NCI-H2196 (cell line): ENCODE measurements at regions not wholly inside any gene's neighbourhood (a gene's known extent, or its start where the extent isn't known, plus 50 kb on each side); places are given as distances from the start of the nearest gene placed in this dataset.
"Not testable (repeated sequence)": the region's sequence is repeated elsewhere in the genome, so short reads cannot be mapped to it uniquely, and the experiment has no call there.

ENCODE experiments used
- DNase-seq: peaks from one replicate; lab custom pipeline; 2025; ENCODE audit not compliant: unreplicated experiment; lab: John Stamatoyannopoulos, UW

DNA sequence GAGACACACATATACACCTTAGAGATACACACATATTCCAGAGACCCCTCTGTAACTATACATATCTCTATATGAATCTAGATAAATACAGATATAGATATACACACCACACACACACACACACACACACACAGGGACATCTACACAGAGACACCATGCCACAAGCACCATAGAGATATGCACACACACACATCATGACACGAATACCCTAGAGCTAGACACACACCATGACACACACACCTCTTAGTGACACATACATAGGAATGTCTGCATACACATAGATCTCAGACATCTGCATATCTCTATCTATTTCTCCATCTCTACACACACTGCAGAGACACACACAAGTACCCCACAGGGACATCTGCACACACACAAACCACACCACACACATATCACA is 270.0 kb downstream of the CYRIA start:
- no peak for DNase-seq

DNA sequence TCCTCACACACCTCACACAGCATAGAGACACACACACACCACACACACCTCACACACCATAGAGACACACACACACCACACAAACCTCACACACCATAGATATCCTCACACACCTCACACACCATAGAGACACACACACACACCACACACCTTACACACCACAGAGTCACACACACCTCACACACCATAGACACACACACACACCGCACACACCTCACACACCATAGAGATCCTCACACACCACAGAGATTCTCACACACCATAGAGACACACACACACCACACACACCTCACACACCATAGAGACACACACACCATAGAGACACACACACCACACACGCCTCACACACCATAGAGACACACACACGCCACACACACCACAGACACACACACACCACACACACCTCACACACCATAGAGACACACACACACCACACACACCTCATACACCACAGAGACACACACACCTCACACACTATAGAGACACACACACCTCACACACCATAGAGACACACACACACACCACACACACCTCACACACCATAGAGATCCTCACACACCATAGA is 270.6 kb downstream of the CYRIA start:
- DNase-seq: no peak

DNA sequence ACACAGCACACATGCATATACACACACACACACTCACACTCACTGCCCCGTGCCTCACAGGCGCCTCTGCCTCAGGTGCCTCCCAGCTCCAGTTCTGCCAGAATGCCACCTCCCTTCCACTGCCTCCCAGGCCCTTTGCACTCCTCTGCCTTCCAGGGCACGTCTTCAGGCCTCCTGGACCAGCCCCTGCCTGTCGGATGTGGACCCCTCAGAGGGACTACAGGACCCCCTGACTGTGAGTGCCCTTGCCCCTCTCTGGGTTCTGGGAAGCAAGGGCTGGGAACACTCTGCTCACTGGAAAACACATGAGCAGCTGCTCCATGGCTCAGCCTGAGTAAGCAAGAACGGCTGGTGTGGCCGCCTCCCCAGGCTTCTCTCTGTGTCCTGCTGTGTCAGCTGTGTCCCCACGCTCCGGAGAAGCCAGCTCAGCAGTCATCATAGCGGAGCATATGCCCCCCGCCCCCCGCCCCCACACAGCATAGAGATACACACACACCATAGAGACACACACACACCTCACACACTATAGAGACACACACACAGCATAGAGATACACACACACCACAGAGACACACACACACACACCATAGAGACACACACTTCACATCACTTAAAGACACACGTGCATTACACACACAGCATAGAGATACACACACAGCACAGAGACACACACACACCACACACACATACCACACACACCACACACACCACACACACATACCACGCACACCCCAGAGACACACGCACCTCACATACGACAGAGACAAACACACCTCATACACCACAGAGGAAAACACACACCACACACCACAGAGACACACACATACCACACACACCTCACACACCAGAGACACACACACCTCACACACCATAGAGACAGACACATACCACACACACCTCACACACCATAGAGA is 271.3 kb downstream of the CYRIA start:
- no peak for DNase-seq

DNA sequence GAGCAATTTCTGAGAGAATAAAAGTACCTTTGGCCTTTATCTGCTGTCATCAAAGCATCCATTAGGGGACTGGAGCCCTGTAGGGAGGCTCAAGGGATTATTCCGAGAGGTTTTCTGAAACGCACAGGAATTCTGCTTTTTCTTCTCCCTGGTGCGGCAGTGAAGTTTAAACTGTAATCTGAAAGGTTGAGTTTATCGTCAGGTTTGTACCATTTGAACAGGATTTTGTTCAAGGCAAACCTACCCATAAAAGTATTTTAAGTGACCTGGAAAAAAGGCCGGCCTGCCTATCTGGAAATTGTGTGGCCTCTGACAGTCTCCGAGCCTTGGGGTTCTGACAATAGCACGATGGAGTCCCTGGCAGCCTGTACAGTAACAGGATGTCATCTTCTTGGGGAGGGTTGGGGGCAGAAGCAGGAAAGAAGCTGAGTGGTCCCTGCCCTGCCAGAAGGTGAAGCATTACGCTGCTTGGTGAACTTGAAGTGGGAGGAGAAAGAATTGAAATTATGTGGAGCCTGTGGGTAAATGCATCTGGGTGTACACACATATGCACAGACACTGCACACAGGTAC is 272.0 kb downstream of the CYRIA start:
- DNase-seq: no peak

DNA sequence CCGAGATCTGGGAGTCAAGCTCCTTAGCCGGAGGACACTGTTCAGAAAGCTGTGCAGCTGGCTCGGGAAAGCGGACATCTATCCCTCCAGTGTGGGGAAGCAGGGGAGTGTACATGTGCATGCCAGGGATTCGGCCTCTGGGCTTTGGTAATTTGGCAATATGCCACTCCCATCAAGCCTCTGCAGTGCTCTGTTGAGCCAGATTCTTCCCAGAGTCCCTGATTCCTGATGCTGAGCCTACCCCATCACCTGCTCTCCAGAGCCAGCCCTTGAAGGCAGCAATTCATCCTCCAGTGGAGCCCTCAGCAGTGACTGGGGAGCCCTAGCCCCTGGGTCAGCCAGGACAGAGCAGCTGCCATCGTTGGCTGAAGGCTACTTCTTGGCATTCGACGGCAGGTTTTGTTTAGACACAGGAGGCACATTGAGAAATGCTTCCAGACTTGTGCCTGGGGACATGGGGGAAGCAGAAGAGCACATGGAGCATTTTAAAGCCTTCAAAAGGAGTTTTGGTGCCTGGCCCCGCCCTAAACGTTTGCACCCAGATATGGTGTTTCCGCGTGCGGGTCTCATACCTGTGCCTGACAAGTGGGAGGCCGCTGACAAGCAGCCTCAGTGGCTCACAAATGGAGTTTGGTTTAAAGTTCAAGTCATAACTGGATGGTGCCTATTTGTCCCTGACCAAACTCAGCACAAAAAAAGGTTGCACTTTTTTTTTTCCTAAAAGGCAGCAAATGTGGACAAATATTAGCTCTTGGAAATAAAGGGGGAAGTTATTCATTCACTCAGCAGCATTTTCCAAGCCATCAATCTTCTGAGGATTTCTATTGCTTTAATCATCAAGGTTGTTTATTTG is 272.8 kb downstream of the CYRIA start:
- no peak for DNase-seq

DNA sequence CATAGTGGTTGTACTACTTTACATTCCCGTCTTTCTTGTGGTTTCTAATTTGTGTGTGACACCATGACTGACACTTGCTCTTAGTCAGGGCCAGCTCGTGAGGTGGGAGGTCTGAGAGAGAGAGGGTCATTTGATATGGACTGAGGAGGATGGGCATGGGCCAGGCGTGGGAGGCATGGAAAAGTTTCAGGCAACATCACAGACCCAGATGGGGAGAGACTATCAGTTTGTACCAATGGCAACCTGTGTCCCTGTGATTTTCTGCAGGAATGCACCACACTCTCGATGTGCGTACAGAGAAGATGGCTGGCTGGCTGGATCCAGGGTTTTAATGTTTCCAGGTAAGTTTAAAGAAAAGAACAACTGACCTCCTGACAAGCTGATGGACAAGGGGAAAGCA is 273.6 kb downstream of the CYRIA start:
- DNase-seq: no peak

DNA sequence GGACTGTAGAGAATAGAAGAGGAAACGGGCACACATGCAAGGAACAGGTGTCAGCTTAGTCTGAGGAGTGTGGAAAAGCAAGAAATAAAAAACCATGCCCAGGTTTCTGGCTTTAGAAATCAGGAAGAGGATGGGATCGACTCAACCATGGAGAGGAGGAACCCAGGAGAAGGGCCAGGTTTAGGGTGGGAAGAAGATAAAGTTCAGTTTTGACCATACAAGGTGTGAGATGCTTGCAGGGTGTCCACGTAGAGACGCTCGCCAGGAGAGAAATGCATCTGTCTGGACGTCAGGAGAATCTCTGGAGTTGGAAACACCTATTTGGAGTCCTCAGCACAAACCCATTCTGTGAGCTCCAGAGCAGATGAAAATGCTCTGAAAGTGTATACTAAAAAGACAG is 275.1 kb downstream of the CYRIA start:
- DNase-seq: no peak

DNA sequence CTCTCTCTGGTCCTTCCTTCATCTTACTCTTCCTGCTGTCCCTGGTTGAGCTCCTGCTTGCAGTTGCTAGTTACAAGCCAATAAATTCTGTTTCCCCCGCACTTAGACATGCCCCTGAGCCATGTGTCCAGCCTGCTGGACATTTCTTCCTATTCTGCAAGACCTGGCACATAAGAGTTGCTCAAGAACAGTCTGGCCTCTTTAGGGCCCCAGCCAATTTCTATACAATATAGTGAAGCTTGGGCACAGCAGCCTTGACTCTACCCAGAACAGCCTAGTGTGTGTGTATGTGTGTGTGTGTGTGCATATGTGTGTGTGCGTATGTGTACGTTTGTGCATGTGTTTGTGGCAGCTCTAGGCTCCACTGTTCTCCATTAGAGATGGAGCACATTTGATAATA is 276.0 kb downstream of the CYRIA start:
- DNase-seq: no peak

DNA sequence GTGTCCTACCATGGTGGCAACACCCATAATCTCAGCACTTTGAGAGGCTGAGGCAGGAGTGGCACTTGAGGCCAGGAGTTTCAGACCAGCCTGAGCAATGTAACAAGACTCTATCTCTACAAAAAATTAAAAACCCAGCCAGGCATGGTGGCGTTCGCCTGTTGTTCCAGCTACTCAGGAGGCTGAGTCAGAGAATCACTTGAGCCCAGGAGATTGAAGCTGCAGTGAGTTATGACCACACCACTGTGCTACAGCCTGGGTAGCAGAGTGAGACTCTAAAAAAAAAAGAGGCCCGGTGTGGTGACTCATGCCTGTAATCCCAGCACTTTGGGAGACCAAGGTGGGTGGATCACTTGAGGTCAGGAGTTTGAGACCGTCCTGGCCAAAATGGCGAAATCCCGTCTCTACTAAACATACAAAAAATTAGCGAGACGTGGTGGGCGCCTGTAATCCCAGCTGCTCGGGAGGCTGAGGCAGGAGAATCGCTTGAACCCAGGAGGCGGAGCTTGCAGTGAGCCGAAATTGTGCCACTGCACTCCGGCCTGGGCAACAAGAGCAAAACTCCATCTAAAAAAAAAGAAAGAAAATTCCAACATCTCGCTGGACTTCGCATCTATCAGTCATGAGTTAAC is 277.3 kb downstream of the CYRIA start:
- DNase-seq: not testable (repeated sequence)

DNA sequence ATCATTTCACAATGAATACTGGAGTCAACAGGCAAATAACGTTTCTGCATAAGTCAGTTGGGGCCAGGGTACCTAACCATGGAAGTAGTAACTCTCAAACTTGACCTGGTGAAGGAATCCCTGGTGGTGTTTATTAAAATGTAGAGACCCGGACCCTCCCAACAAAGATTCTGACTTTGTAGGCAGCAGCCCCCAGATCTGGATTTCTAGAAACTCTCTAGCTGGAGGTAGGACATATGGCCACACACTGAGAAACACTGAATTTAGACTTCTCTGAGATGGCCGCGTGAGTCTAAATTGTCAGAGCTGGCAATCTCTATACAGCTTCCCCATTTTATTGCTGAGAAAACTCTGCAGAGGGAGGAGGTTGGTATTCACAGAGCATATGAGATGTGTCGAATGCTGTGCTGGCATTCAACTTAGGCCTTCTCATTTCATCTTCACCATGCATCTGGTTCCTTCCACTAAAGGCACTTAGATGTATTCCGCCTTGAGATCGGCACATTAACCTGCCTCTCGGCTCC is 278.1 kb downstream of the CYRIA start:
- no peak for DNase-seq

DNA sequence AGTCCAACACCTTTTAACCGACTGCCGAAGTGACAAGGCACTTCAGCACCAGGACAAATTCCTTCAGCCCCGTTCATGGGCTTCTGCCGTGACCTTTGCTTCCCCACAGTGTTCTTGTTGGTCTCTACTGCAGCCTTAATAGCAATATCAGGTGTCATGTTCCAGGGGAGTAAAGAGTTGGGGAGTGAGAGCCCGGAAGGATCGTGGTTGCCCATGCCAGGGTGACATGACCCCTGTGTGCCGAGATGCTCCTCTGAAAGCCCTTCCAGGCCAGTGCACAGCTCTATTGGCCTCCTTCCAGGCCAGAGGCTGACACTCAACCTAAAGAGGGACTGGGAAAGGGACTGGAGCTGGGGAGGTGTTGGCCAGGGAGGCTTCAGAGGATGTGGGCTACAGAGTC is 279.2 kb downstream of the CYRIA start:
- DNase-seq: no peak

DNA sequence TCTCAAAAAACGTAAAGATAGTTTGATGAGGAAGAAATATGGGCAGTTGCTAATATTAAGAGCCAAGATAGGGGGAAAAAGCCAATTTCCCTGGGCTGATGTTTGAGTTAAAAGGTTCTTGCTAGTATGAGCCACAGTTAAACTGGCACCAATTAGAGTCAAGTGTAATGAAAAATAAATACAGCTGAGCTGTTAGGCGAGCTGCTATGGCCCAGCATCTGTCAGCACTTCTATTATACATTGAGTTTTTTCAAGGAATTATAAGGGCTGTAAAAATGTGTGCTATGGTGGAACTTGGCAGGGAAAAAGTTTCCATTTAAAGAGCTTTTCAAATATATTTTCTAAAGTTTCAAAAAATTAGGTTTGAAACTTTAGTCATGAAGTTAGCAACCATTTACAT is 279.6 kb downstream of the CYRIA start:
- no peak for DNase-seq

DNA sequence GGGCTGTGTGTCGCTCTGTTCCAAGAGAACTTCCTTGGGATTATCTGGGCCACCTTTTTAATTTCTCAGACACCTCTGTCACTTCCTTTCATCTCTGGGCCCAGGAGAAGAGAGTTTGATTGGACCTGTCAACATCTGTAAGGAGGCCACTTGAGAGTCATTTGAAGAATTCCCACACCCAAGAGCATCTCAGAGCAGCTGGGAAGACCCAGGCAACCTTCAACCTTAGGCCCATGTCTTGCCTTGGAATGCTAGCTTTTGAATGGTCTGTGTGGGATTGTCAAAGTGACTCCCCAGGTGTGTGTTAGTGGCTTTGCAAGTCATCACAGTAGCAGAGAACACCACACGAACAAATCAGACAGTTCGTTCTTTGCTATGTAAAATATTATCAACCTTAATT is 280.3 kb downstream of the CYRIA start:
- no peak for DNase-seq

DNA sequence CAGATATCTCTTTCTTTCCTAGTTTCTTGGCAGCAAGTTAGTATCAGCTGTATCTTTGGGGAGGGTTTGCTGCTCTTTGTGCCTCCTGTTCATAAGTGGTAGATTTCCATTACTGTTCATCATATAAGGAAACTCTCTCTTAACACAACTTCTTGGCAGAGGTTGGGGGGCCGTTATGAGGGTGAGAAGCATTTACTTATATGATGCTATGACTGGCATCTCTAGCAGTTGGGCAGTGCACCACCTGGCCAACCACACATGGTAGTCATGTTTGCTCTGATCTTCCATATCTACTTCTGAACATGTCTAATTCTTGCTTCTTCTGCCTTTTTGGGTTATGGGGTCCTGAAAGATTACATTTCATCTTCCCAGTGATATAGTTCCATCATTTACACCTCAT is 282.2 kb downstream of the CYRIA start:
- no peak for DNase-seq

DNA sequence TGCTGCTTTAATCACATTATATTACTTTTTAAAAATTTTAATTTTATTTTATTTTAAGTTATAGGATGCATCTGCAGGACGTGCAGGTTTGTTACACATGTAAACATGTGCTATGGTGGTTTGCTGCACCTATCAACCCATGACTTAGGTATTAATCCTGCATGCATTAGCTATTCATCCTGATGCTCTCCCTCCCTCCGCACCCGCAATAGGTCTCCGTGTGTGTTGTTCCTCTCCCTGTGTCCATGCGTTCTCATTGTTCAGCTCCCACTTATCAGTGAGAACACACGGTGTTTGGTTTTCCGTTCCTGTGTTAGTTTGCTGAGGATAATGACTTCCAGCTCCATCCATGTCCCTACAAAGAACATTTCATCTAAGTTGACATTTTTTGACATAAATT is 283.2 kb downstream of the CYRIA start:
- no peak for DNase-seq

DNA sequence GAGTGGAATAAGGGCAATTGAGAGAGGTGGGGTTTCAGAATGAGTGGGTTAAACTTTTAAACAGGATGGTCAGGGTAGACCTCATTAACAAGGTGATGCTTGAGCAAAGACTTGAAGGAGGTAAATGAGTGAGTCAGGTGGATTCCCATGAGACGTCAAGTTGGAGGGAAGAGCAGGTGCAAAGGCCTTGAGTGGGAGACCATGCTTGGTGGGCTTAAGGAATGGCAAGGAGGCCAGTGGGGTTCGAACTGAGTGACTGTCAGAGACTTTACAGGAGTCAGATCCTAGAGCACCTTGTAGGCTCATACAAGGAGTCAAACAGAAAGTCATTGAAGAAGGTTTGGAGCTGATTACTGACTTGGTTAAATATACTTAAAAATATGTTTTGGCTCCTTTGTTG is 284.1 kb downstream of the CYRIA start:
- DNase-seq: no peak

DNA sequence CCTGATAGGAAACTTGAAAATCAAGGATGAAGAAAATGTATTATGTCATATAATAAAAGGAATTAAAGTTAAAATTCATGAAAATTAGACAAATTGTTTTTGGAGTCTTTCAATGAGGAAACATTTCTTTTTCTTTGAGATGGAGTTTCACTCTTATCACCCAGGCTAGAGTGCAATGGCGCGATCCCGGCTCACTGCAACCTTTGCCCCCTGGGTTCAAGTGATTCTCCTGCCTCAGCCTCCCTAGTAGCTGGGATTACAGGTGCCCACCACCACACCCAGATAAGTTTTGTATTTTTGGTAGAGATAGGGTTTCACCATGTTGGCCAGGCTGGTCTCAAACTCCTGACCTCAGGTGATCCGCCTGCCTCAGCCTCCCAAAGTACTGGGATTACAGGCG is 285.7 kb downstream of the CYRIA start:
- not testable (repeated sequence) for DNase-seq

DNA sequence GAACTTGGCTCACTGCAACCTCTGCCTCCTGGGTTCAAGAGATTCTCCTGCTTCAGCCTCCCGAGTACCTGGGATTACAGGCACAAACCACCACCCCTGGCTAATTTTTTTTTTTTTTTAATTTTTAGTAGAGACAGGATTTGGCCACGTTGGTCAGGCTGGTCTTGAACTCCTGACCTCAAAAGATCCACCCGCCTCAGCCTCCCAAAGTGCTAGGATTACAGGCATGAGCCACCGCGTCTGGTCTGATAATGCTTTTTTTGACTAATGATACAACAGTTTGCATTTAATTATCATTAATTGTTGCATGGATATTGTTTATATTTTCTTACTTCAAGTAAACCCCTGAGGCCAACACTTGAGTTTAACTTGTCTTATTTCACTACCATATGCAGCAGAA is 286.6 kb downstream of the CYRIA start:
- DNase-seq: not testable (repeated sequence)

DNA sequence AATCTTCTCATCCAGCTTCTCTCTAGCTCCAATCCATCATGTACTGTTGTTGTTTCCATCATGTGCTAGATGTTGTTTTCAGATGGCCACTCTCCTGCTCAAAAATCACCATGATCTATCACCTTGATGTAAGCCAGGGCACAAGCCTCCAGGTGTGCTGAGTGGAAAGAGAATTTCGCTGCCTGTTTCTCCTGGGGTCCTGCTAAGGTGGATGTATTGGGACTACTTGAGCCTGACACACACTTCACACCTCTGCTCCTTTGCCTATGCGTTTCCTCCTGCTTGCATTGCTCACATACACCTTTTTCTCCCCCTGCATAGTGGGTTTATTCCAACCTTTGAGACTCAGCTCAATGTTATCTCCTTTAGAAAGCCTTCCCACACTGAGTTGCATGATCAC is 287.6 kb downstream of the CYRIA start:
- DNase-seq: no peak

DNA sequence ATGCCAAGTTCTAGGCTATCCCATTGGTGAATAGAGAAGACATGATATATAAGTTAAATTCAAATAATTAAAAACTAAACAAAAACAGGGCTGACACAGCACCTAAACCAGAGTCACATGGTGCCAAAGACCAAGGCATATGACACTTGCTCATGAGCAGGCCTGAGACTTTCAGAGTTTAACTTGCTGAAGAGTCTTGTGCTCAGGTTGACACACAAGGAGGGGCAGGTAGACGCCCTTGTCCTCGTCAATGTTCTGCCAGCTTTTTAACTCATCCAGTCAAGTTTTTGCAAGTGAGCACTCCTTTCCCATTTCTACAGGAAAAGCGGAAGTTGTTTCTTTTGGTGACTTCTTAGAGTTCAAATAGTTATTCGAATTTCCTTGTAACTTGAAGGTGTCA is 289.7 kb downstream of the CYRIA start:
- DNase-seq: no peak

DNA sequence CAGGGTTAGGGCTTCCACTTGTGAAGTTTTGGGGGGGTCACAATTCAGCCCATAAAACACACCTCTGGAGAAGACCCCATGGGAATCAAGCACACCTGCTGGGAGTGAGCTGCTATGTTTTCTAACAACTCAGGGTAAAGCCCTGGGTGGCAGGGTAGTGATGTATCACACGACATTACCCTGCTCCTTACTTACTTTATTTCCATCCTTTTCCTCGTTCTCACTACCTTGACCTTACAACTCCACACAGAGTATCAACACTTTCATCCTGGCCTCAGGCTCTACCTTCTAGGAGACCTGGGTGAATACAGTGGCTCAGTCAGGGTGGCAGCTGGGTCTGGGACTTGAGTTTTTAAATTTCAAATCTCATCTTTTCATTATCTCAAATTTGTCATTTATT is 290.3 kb downstream of the CYRIA start:
- no peak for DNase-seq
